Omental fat pad (tissue), 3 donors: ENCODE measurements at regions not wholly inside any gene's neighbourhood (a gene's known extent, or its start where the extent isn't known, plus 50 kb on each side); places are given as distances from the start of the nearest gene placed in this dataset.

Source experiments
- ATAC-seq: fragments of 150-250 bp; one replicate; pipeline ENCODE4 v1.9.1; 2016; ENCODE audit warnings: mild to moderate bottlenecking, moderate library complexity; ENCODE audit not compliant: low FRiP score
- DNase-seq: peaks from one replicate; pipeline ENCODE4 v3.0.0-alpha.2; 2019; ENCODE audit warnings: low spot score
- CTCF ChIP-seq, 3 donors: fragments of 450-650 bp; IDR thresholded peaks; one replicate each; pipeline ENCODE4 v1.5.1; 2016 to 2017; ENCODE audit warnings: antibody characterized with exemption in 3 of 3, mild to moderate bottlenecking in 3 of 3, moderate library complexity in 2 of 3

DNA sequence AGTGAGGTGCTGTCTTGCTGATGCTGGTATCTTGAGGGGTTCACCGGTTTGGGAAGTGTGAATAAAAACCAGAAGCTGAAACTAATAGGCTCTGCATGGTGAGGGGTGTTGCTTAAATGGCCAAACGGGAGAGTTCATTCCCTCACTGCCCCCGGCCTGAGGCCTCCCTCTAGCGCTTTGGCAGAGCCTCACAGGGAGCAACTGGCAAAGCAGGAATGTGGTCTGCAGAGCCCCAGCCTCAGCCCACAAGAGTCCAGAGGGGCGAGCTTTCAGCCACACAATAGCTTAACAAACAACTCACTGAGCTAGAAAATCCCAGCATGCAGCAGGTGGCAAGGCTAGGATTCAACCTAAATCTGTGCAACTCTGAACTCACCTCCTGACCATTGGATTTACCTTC, 234.8 kb downstream of the MED10 start:
- no peak for DNase-seq
- no peak for ATAC-seq
- TF ChIP-seq CTCF (IDR thresholded peaks at IDR 0.05) = no peak

- no peak for ATAC-seq
- DNase-seq = no peak
- TF ChIP-seq CTCF (IDR thresholded peaks at IDR 0.05) = no peak
Observed at GRCh38 chr5:6142353-6142752, 236.0 kb downstream of the MED10 start.

GRCh38 chr5:6140219-6140618, 238.1 kb downstream of the MED10 start:
- DNase-seq = no peak
- no peak for ATAC-seq
- no peak for TF ChIP-seq CTCF (IDR thresholded peaks at IDR 0.05)

GRCh38 chr5:6135977-6136376, 242.4 kb downstream of the MED10 start:
- ATAC-seq (no peak), DNase-seq (no peak)
- no peak for TF ChIP-seq CTCF (IDR thresholded peaks at IDR 0.05)

DNA sequence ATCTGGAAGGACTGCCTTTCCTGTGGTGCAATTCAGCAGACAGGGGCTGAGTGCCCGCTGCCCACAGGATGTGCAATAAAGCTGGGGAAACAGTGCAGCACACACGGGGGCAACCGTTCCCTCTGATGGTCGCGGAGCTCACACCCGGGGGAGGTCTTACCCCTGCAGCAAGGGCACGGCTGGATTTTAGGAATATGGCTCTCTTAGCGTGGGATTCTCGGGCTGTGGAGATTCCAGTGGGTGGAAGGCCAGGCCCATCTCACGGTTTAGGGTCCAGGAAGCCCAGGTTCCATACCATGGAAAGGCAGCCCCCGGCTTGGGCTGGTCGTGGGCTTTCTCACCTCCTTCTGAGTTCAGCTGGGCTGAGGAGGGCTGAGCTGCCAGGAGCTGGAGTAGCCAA, 244.1 kb downstream of the MED10 start:
- ATAC-seq (no peak), DNase-seq (no peak)
- no peak for TF ChIP-seq CTCF (IDR thresholded peaks at IDR 0.05)

DNA sequence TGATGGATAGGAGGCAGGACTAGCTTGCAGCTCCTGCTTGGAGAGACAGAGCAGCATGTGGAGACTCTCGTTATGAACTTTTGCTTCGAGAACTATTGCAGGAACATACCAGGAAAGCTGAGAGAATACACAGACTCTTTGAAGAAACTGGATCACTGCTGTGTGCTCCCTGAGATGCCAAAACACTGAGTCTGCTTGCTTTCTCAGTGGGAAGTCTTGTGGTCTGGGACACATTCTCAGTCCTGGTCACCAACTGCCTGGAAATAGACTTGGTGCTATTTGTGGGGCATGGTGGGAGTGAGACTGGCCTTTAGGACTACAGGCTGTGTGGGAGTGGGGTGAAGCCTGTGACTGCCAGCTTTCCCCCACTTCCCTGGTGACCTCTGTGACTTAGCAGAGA, 252.6 kb downstream of the MED10 start:
- no peak for ATAC-seq
- TF ChIP-seq CTCF (IDR thresholded peaks at IDR 0.05) = no peak
- no peak for DNase-seq

DNA sequence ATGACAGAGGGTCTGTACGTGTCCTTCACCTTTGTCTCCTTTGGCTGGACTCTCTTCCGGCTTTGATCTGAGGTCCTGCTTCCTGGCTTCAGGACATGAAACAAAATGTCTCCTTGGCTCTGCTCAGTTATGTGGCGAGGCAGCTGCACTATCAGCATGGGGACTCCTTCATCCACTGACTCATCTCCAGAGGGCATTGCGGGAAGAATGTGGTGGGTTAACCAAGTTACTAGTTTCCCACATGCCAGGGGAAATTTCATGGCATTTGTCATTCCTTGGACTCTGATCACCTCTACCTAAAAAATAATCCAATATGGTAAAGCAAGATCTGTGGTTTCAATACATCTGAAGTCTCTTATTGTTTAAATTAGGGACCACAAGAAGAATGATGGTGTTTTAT, 259.7 kb downstream of the MED10 start:
- no peak for TF ChIP-seq CTCF (IDR thresholded peaks at IDR 0.05)
- no peak for ATAC-seq
- DNase-seq = no peak
